D341Med (cell line): ENCODE measurements at regions not wholly inside any gene's neighbourhood (a gene's known extent, or its start where the extent isn't known, plus 50 kb on each side); places are given as distances from the start of the nearest gene placed in this dataset.

Experiments used
- DNase-seq: peaks from one replicate; pipeline ENCODE4 v3.0.0; 2012; ENCODE audit warnings: low spot score

- no peak for DNase-seq
Measured at GRCh38 chr4:14100349-14100748, 472.8 kb upstream of the BOD1L1 start.

- DNase-seq = no peak
Measured at GRCh38 chr4:14110407-14110806, 482.9 kb upstream of the BOD1L1 start.

GRCh38 chr4:14111730-14112181 is 484.2 kb upstream of the BOD1L1 start:
- DNase-seq = no peak

- DNase-seq = no peak
Measured at GRCh38 chr4:14115106-14115505, 487.6 kb upstream of the BOD1L1 start.

GRCh38 chr4:14117575-14118238 is 490.2 kb upstream of the BOD1L1 start:
- no peak for DNase-seq

- DNase-seq = no peak
Measured at GRCh38 chr4:14124816-14125215, 497.3 kb upstream of the BOD1L1 start.

- DNase-seq = no peak
Measured at GRCh38 chr4:14125375-14126129, 498.0 kb upstream of the BOD1L1 start.

- DNase-seq = no peak
Measured at GRCh38 chr4:14130551-14130950, 503.0 kb upstream of the BOD1L1 start.

- no peak for DNase-seq
Measured at GRCh38 chr4:14131335-14131734, 503.8 kb upstream of the BOD1L1 start.

GRCh38 chr4:14132301-14132700 is 504.8 kb upstream of the BOD1L1 start:
- DNase-seq = no peak

GRCh38 chr4:14138106-14138505 is 510.6 kb upstream of the BOD1L1 start:
- DNase-seq = no peak

GRCh38 chr4:14143892-14144291 is 516.4 kb upstream of the BOD1L1 start:
- no peak for DNase-seq

GRCh38 chr4:14149176-14150053 is 521.9 kb upstream of the BOD1L1 start:
- no peak for DNase-seq

GRCh38 chr4:14151101-14151500 is 523.6 kb upstream of the BOD1L1 start:
- no peak for DNase-seq

- no peak for DNase-seq
Measured at GRCh38 chr4:14152834-14153519, 525.5 kb upstream of the BOD1L1 start.

GRCh38 chr4:14155803-14156202 is 528.3 kb upstream of the BOD1L1 start:
- no peak for DNase-seq

GRCh38 chr4:14157262-14157661 is 529.7 kb upstream of the BOD1L1 start:
- DNase-seq = no peak

- DNase-seq = no peak
Measured at GRCh38 chr4:14165222-14165920, 537.8 kb upstream of the BOD1L1 start.

- DNase-seq = no peak
Measured at GRCh38 chr4:14167876-14168510, 540.5 kb upstream of the BOD1L1 start.

GRCh38 chr4:14168919-14169318 is 541.4 kb upstream of the BOD1L1 start:
- no peak for DNase-seq

GRCh38 chr4:14169460-14169859 is 541.9 kb upstream of the BOD1L1 start:
- no peak for DNase-seq
